ENCODE measurements at regions not wholly inside any gene's neighbourhood (a gene's known extent, or its start where the extent isn't known, plus 50 kb on each side); places are given as distances from the start of the nearest gene placed in this dataset.

- TF ChIP-seq CTCF (IDR thresholded peaks at IDR 0.05) (no peak), POLR2A (IDR thresholded peaks at IDR 0.05) (no peak)
These were observed 547.2 kb downstream of the CSNK1G3 start for GRCh38 chr5:124059200-124059599.

Data from right lobe of liver (tissue), 4 donors.